ENCODE measurements at regions not wholly inside any gene's neighbourhood (a gene's known extent, or its start where the extent isn't known, plus 50 kb on each side); places are given as distances from the start of the nearest gene placed in this dataset.

DNA sequence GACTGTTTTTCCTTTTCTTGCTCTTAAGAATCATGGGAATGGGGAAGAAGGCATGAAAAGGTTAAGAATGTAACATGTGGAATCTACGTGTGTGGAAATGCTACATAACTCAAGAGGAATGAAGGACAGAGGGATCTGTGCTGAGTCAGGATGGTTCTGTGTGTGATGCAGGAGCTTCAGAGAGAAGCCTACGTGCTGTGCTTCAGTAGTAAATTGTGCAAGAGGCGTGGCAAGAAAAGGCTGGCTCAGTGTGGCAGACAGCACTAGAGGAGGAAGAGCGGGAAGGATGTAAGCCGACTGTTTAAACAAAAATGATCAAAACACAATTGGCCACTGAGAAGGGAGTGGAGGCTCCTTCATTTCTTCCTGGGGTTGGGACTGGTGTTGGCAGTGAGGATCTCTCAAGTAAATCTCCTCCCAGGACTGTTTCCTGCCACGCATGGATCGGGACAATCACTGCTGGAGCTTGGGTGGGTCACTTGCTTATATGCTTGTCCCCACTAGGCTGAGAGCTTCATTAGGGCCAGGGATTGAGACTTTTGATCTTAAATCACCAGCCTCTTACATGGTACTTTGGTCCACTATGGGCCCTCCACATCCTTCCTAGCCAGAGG, 59.4 kb upstream of the BASP1 start:
- DNase-seq (ENCODE audit: low spot score) (no peak), ATAC-seq (no peak)

DNA sequence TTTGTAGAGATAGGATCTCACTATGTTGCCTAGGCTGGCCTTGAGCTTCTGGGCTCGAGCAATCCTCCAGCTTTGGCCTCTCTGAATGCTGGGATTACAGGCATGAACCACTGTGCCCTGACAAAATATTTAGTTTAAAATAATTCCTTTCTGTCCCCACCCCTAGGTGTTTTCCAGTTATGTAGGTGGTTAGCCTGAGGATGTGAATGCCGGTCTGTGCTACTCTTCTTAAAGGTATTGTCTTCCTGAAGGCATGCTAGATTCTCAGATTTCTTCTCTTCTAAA, 56.7 kb upstream of the BASP1 start:
- no peak for DNase-seq (ENCODE audit: low spot score)
- ATAC-seq, result no peak

DNA sequence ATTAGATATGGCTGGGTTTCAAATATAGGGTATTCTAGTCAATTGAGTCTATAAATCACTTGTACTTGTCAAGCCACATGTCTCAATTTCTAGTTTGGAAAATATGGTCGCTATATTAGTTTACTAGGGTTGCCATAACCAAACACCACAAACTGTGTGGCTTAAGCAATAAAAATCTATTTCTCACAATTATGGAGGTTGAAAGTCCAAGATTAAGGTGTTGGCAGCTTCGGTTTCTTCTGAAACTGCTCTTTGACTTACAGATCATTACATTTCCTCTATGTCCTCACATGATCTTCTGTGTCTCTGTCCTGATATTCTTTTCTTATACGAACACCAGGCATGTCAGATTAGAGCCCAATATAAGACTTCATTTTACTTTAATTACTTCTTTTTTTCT, 55.8 kb upstream of the BASP1 start:
- ATAC-seq, result no peak
- DNase-seq (ENCODE audit: low spot score), result no peak

DNA sequence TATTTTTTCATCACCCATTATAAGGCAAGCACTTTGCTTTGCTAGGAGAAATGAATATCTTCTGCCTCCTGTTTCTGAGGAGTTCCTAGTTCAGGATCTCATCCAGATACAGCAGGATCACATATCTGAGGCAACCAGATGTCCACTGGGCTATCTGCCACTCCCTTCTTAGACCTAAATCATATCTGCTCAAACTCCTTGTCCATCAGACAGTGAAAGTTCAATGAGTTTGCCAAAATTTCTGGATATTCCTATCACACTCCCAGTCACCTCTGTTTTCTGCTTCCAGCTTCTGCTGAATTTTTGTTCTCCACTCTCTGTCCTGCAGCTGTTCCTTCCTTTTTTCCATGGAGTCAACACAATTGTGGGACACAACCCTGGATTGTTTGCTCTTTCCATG, 54.2 kb upstream of the BASP1 start:
- DNase-seq (ENCODE audit: low spot score) (no peak), ATAC-seq (no peak)

DNA sequence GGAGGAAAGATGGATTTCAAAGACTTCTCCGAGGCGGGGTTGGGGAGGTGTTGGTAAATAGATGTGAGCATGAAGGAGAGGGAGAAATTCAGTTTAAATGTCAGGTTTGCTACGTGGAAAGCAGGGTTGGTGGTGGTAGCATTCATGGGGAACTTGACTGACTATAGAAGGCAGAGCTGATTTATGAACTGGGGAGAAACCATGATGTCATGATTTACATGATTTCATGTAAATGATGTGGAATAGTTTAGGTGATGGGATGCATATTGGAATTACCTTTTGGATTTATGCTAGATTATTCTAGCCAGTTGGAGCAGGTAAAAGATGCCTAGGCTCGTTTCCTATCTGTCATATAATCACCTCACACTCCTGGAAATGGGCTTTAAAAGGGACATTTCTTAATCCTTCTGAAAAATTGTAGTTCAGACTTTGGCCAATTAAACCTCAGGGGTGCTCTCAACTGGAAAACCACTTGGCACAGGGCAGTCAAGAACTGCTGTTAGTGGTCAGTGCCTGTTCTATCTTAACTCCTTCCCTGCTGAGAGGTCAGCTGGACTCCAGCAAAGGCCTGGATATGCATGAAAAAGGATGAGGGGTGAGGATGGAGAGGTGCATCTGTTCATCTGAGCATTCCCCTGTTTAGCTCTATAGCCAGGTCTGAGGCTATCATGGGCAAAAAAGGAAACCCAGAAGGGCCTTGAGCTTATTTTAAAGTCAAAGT, 50.1 kb upstream of the BASP1 start:
- DNase-seq (ENCODE audit: low spot score) (no peak), ATAC-seq (no peak)
